K562 (cell line): ENCODE measurements at regions not wholly inside any gene's neighbourhood (a gene's known extent, or its start where the extent isn't known, plus 50 kb on each side); places are given as distances from the start of the nearest gene placed in this dataset.

Experiments
- ATAC-seq: fragments of 200-7000 bp; cut with Tn5 transposase; 3 replicates; pipeline ENCODE4 v1.9.1; 2020; ENCODE audit warnings: moderate library complexity
- BruUV-seq: library from RNA; stranded (reverse); fragments of 400-500 nt; replicated peaks from 2 replicates; lab custom pipeline; 2021; lab: Mats Ljungman, UMichigan
- CTCF ChIA-PET: fragments of 300-600 bp; formaldehyde crosslinking; extraction: SDS; loops from one replicate; lab custom pipeline; 2021; ENCODE audit warnings: low intra/inter-chr PET ratio; lab: Yijun Ruan, JAX
- POLR2A ChIA-PET: fragments of 300-600, 350-650 bp; sonication (Branson Sonifier 250); formaldehyde crosslinking; extraction: SDS; loops from one replicate; lab custom pipeline; 2021; ENCODE audit warnings: antibody characterized with exemption, inconsistent platforms; lab: Yijun Ruan, JAX
- DNase-seq, 4 experiments: peaks; one replicate each; pipeline versions ENCODE4 v3.0.0 to v3.0.0-alpha.2; 2011 to 2018; ENCODE audit warnings: low spot score in 3 of 4, mixed read lengths in 3 of 4; ENCODE audit errors: extremely low read depth in 1 of 4
- FAIRE-seq: peaks from 2 replicates; lab custom pipeline; 2011; peaks lifted over from hg19 to GRCh38; lab: Jason Lieb, UNC
- H2AFZ ChIP-seq: 2 replicates; pipeline ENCODE4 v1.6.0; 2011; ENCODE audit warnings: low read depth, low read length, control low read depth, inconsistent platforms
- H3K27ac ChIP-seq: fragments of 200-600 bp; 3 replicates; pipeline ENCODE4 v1.8.0; 2011; ENCODE audit warnings: low read depth, mild to moderate bottlenecking, control low read depth, inconsistent platforms, low read length, moderate library complexity, mixed read lengths; ENCODE audit errors: extremely low read depth
- H3K27me3 ChIP-seq, 2 experiments: fragments of 300-600 bp in 1 of 2; 2 replicates in 1 of 2; 3 replicates in 1 of 2; pipeline versions ENCODE4 v1.6.0 to v1.8.0; 2011; ENCODE audit warnings: inconsistent platforms in 2 of 2, low read length in 2 of 2, mild to moderate bottlenecking in 1 of 2, mixed read lengths in 1 of 2, moderate library complexity in 1 of 2; ENCODE audit not compliant: control insufficient read depth in 2 of 2, insufficient read depth in 2 of 2
- H3K36me3 ChIP-seq: fragments of 300-600 bp; 3 replicates; pipeline ENCODE4 v1.8.0; 2011; ENCODE audit warnings: mild to moderate bottlenecking, low read length, inconsistent platforms; ENCODE audit not compliant: control insufficient read depth, insufficient read depth
- H3K4me1 ChIP-seq, 2 experiments: fragments of 200-600 bp in 1 of 2; replicated peaks in 1 of 2; 2 replicates in 1 of 2; 3 replicates in 1 of 2; pipeline versions ENCODE4 v1.5.1 to v1.8.0; 2011; ENCODE audit warnings: inconsistent platforms in 2 of 2, low read length in 2 of 2, mild to moderate bottlenecking in 1 of 2, mixed read lengths in 1 of 2, moderate library complexity in 1 of 2; ENCODE audit not compliant: control insufficient read depth in 2 of 2, insufficient read depth in 2 of 2
- H3K4me2 ChIP-seq: 2 replicates; pipeline ENCODE4 v1.6.1; 2011; ENCODE audit warnings: low read length, control low read depth, inconsistent platforms, mixed read lengths; ENCODE audit not compliant: insufficient read depth
- H3K4me3 ChIP-seq: fragments of 200-600 bp; sonication (generic), shearing (Covaris generic); 2 replicates; pipeline ENCODE4 v1.5.1; 2016; ENCODE audit warnings: control low read depth, inconsistent platforms
- H3K79me2 ChIP-seq: fragments of 200-600 bp; 3 replicates; pipeline ENCODE4 v1.8.0; 2011; ENCODE audit warnings: low read length, inconsistent platforms; ENCODE audit not compliant: control insufficient read depth, insufficient read depth
- H3K9ac ChIP-seq, 2 experiments: 2 replicates each; pipeline versions ENCODE4 v1.6.0 to v1.6.1; 2011; ENCODE audit warnings: low read depth in 2 of 2, low read length in 2 of 2, control low read depth in 1 of 2, inconsistent platforms in 1 of 2, mild to moderate bottlenecking in 1 of 2, mixed read lengths in 1 of 2; ENCODE audit not compliant: insufficient read depth in 1 of 2
- H3K9me1 ChIP-seq: one replicate; pipeline ENCODE4 v1.6.0; 2011; ENCODE audit warnings: inconsistent platforms, mild to moderate bottlenecking, low read length, moderate library complexity; ENCODE audit not compliant: control insufficient read depth, insufficient read depth
- H3K9me3 ChIP-seq: replicated peaks from 2 replicates; pipeline ENCODE4 v1.5.1; 2011; ENCODE audit warnings: low read depth, low read length, inconsistent platforms; ENCODE audit not compliant: control insufficient read depth, insufficient read depth
- H4K20me1 ChIP-seq: replicated peaks from 2 replicates; pipeline ENCODE4 v1.6.1; 2011; ENCODE audit warnings: low read length, inconsistent platforms, mixed read lengths; ENCODE audit not compliant: control insufficient read depth, insufficient read depth
- ARID3B ChIP-seq: fragments of 250-450 bp; sonication (Bioruptor Pico); IDR thresholded peaks from 2 replicates; pipeline ENCODE4 v1.4.0; 2020; ENCODE audit warnings: borderline replicate concordance
- CTCFL ChIP-seq: IDR thresholded peaks from 2 replicates; pipeline ENCODE4 v1.6.1; 2011; ENCODE audit warnings: borderline replicate concordance, low read depth, mild to moderate bottlenecking, moderate library complexity, low read length; ENCODE audit not compliant: insufficient read depth, poor library complexity, severe bottlenecking
- FOSL1 ChIP-seq: fragments of 200-800 bp; sonication (Bioruptor generic); conservative IDR thresholded peaks from 2 replicates; pipeline ENCODE4 v1.6.1; 2016; ENCODE audit warnings: missing genetic modification characterization, missing compliant biosample characterization
- MAFG ChIP-seq: fragments of 450-650 bp; conservative IDR thresholded peaks from 2 replicates; pipeline ENCODE4 v1.6.1; 2016; ENCODE audit warnings: missing genetic modification characterization, missing compliant biosample characterization
- MTA3 ChIP-seq: fragments of 450-650 bp; formaldehyde crosslinking; IDR thresholded peaks from 2 replicates; pipeline ENCODE4 v1.6.1; 2017; ENCODE audit warnings: mild to moderate bottlenecking, borderline replicate concordance
- NCOA6 ChIP-seq: fragments of 450-650 bp; IDR thresholded peaks from 2 replicates; pipeline ENCODE4 v1.6.1; 2017; ENCODE audit warnings: mild to moderate bottlenecking
- NR1H2 ChIP-seq: sonication (generic); formaldehyde crosslinking; IDR thresholded peaks from 2 replicates; pipeline ENCODE4 v1.4.0; 2020; ENCODE audit warnings: mild to moderate bottlenecking, missing genetic modification reagents
- PCBP1 ChIP-seq: fragments of 200-400 bp; formaldehyde crosslinking; IDR thresholded peaks from 2 replicates; pipeline ENCODE4 v1.6.1; 2018; ENCODE audit warnings: mild to moderate bottlenecking, low read depth, low read length; ENCODE audit not compliant: poor library complexity, severe bottlenecking
- PHF8 ChIP-seq: fragments of 200-600 bp; sonication (generic); IDR thresholded peaks from 2 replicates; pipeline ENCODE4 v1.6.1; 2012; ENCODE audit warnings: mixed run types, mild to moderate bottlenecking, inconsistent platforms, low read length, moderate library complexity, borderline replicate concordance
- USF2 ChIP-seq: sonication (generic); formaldehyde crosslinking; IDR thresholded peaks from 2 replicates; pipeline ENCODE4 v1.5.0; 2020; ENCODE audit warnings: missing genetic modification reagents
- WGBS: fragments of 100-300 bp; shearing (Covaris generic); methylation state at CpG from one replicate; pipeline ENCODE4 v1.1.6; 2016; ENCODE audit warnings: low coverage, mixed read lengths; ENCODE audit not compliant: insufficient coverage; ENCODE audit errors: missing lambda C conversion rate; 5-methylcytosine and 5-hydroxymethylcytosine counted together
- in situ Hi-C: fragments of 300-500 bp; cut with MboI; formaldehyde crosslinking; loops from 4 replicates; pipeline ENCODE4 v1.15.0; 2018; ENCODE audit warnings: inconsistent platforms, mixed read lengths
- intact Hi-C: fragments of 100-400 bp; cut with micrococcal nuclease; formaldehyde crosslinking; loops from 2 replicates; pipeline ENCODE4 v1.14.2; 2022
- TF ChIP-seq, protein P1 (sequence below): sonication (generic); formaldehyde crosslinking; IDR thresholded peaks from 2 replicates; pipeline ENCODE4 v1.8.0; 2022; ENCODE audit warnings: mild to moderate bottlenecking, low read depth, missing genetic modification reagents

DNA sequence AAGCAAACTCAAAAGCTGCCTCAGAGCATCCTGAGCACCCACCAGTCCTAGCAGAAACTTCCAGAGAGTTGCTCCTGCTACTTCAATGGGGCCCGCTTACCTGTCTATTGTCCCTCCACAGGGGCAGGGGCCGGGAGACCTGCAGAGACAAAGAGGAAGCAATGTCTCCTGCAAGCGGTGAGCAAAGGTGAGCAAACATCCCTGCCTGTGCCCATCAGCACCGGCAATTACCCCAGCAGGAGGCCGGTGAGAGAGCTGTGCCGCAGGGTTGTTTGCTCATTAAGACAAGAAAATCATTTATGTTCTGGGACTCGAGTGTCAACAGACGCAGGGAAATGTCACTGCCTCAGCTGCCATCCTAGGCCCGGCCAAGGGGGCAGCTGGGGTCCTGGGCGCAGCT lies 53.8 kb upstream of the TARDBP start (continued):
- TF ChIP-seq PHF8, result no peak
- TF ChIP-seq MTA3, result no peak
- TF ChIP-seq FOSL1 (tag), result no peak
- TF ChIP-seq PCBP1, result no peak

DNA sequence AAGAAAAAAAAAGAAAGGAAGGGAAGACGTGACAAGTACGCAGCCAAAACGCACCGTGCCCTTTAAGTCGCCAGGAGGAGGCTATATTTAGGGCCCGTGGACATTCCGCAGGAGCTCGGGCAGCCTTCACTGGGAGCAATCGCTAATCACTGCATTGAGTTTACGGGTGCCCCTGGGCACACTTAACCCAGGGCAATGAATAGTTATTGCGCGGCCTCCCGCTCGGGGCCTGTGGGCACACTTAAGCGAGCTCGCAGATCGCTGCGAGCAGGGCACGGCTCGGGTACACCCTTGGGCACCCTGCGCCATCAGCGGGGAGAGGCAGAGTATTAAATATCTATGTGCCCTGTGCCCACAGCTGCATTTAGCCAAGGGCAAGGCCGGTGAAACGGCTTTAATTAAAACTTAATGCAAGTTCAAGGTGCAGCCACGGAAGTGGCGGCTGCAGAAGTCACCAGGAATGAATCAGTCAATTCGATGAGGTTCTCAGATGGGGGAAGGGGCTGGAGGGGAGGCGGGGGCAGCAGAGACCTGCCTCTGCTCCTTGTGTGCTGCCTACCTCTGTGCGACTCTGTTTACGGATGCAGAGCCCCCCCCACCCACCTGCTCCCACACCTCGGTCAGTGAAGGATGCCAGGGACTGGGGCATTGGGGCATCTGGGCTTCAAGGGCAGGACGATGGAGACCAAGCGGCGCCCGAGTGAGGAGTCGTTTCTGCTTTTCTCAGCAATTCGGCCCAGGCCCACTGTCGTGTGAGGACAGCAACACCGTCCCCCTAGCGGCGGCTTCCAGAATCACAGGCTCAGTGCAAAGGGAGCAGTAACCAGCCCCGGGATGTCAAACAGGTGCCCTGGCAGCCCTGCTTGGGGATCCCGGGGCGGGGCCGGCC lies 51.8 kb upstream of the TARDBP start:
- Histone ChIP-seq H3K9ac (no peak overlapping the region; a peak in 1 of 4 replicates), H3K4me3 (no peak overlapping the region), H3K4me2 (no peak overlapping the region), H2AFZ (no peak overlapping the region), H3K36me3 (no peaks in the 10 kb centered on the region), H3K27ac (no peak overlapping the region), H4K20me1 (no peaks in the 10 kb centered on the region; the same call in none of the 2 replicates), H3K27me3 (peaks cover 50 to 89% of the 10 kb centered on the region in 2 experiments), H3K4me1 (peaks cover 0 to 11% of the 10 kb centered on the region in 2 experiments; a peak in 4 of 5 replicates), H3K9me1 (no peaks in the 10 kb centered on the region), H3K9me3 (no peaks in the 10 kb centered on the region), H3K79me2 (no peaks in the 10 kb centered on the region)
- no TSS peak for BruUV-seq
- in situ Hi-C loops (no loop called here), intact Hi-C loops (no loop called here)
- DNase-seq (peak; percentile 84 to 90 (median 88)), FAIRE-seq (peak; percentile 81), ATAC-seq (peak; percentile 97)
- POLR2A ChIA-PET, result no interaction called here
- CTCF ChIA-PET, result interaction anchor here (0.6 to 1.4 kb wide), 4 partner anchors 179 to 547 kb away, joined by 3 to 5 read pairs (median 4); no protein-coding TSS in a partner anchor
- WGBS, result 13% methylated on average over 43 of the region's 45 CpGs
- TF ChIP-seq, protein P1, sequence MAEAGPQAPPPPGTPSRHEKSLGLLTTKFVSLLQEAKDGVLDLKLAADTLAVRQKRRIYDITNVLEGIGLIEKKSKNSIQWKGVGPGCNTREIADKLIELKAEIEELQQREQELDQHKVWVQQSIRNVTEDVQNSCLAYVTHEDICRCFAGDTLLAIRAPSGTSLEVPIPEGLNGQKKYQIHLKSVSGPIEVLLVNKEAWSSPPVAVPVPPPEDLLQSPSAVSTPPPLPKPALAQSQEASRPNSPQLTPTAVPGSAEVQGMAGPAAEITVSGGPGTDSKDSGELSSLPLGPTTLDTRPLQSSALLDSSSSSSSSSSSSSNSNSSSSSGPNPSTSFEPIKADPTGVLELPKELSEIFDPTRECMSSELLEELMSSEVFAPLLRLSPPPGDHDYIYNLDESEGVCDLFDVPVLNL, result peak; percentile 73; the same call in 1 of the 2 replicates
- 0 out of 2 replicates have a peak, but pooled peaks have one; percentile 27 for TF ChIP-seq MAFG
- no peak for TF ChIP-seq NCOA6
- TF ChIP-seq CTCFL, result peak; percentile 11
- TF ChIP-seq USF2, result no peak
- no peak for TF ChIP-seq NR1H2
- no peak for TF ChIP-seq ARID3B (CRISPR knock-in tag)
